ENCODE measurements at regions not wholly inside any gene's neighbourhood (a gene's known extent, or its start where the extent isn't known, plus 50 kb on each side); places are given as distances from the start of the nearest gene placed in this dataset.

DNA sequence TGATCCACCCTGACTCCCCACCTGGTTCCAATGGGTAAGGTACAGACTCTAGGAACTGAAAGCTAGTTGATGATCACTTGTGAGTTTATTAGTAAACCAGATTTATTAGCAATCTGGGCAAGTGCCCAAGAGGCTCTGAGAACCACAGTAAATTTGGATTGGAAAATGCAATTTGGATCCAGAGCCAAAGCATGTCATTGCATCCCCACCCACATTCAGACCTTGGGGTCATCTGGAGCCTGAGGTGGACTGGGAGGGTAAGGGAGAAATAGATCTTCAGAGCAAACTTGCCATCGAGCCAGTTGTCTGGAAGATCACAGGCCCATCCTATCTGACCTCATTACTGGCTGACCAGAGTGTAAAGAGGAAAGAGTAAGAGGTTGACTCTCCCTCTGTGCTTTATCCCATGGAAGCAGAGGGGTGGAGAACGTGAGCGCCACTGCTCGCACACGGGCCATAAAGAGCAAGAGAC lies 78.7 kb upstream of the RASGEF1B start:
- intact Hi-C loops (cut with DNase I): no loop called here

GRCh38 chr4:81549984-81550383 lies 78.3 kb upstream of the RASGEF1B start:
- DNase-seq (peak; percentile 46), ATAC-seq (ENCODE audit: poor library complexity) (peak; percentile 68)
- intact Hi-C loops (cut with DNase I): no loop called here

More for the DNA sequence above, 78.7 kb upstream of the RASGEF1B start:
- ATAC-seq (ENCODE audit: poor library complexity) (peak; percentile 74), DNase-seq (no peak)

DNA sequence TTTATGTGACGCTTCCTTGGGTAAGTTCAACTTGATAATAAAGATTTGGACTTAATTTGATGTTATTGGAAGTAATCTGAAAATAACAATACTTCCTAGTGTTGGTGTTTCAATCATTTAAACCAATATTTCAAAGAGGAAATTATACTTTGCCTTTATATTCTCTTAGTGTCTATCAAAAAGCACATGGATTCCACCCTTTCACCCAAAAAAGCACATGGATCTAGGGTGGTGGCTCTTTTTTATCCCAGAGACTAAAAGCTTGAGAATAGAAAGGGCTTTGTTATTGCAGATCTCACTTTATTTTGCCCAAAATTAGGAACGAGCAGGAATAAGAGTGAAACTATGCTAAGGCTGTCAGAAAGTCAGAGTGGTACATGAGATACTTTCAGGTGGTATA lies 75.1 kb upstream of the RASGEF1B start:
- no peak for DNase-seq
- ATAC-seq (ENCODE audit: poor library complexity): no peak
- intact Hi-C loops (cut with DNase I): no loop called here

- intact Hi-C loops (cut with DNase I): no loop called here
- DNase-seq (no peak), ATAC-seq (ENCODE audit: poor library complexity) (no peak)
These were observed 69.6 kb upstream of the RASGEF1B start for GRCh38 chr4:81541161-81541945.

- ATAC-seq (ENCODE audit: poor library complexity): peak; percentile 34
- DNase-seq: no peak
- intact Hi-C loops (cut with DNase I): no loop called here
These were observed 67.2 kb upstream of the RASGEF1B start for GRCh38 chr4:81538716-81539427.

DNA sequence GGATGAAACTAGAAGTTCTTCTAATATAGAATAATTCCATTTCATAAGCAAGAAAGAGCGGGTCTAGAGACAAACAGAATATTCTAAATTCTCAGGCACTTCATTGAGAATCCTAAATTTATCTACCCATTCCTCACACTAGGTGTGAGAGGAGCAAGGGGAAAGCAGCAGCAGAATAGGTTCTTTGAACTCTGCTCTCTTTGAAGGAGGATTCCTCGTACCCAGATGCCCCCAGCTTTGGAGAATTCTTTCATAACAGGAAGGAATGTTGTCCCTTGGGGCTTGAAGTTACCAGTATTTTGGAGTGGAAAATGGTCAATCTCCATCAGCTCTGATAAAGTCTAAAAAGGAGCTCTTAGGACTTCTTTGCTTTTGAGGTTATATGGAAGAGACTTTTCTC lies 59.7 kb upstream of the RASGEF1B start:
- no peak for DNase-seq
- intact Hi-C loops (cut with DNase I): no loop called here
- ATAC-seq (ENCODE audit: poor library complexity): no peak

DNA sequence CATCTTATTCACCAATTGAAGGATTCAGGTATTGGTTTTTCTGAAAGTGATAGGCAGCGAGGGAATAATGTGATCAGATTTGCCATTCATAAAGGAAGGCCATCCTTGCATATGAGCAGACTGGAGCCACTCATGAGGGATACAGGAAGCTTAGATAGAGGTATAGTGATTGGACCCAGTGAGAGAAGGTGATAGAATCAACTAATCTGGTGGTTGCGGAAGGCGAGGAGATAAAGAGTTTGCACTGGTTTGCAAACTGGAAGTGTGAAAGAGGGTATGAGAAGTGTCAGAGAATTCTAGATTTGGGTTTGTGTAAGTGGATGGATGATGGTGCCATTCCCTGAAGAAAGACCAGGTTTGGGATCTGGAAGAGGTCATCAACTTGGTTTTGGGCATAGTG lies 57.3 kb upstream of the RASGEF1B start:
- no peak for ATAC-seq (ENCODE audit: poor library complexity)
- no peak for DNase-seq
- intact Hi-C loops (cut with DNase I): no loop called here

DNA sequence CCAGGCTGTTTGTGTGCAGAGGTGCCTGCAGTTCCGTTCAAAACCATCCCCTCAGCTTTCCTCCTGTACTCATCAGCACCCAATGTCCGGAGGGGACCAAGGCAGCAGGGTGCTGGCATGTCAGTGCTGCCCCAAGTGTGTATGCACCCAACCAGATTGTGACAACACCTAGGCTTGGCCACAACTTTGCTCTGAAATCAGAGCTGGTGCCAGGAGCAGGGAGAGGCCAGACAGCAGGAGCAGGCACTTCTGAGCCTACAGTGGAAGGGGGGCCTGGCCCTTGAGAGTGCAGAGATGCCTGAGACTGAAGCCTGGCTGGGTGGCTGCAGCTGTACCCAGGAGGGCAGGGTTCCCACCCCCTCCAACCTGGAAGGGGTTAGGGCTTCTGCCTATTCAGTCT lies 56.5 kb upstream of the RASGEF1B start:
- DNase-seq: no peak
- intact Hi-C loops (cut with DNase I): no loop called here
- ATAC-seq (ENCODE audit: poor library complexity): peak; percentile 56

- intact Hi-C loops (cut with DNase I): no loop called here
- ATAC-seq (ENCODE audit: poor library complexity): no peak
These were observed 56.0 kb upstream of the RASGEF1B start for GRCh38 chr4:81527709-81528108.

DNA sequence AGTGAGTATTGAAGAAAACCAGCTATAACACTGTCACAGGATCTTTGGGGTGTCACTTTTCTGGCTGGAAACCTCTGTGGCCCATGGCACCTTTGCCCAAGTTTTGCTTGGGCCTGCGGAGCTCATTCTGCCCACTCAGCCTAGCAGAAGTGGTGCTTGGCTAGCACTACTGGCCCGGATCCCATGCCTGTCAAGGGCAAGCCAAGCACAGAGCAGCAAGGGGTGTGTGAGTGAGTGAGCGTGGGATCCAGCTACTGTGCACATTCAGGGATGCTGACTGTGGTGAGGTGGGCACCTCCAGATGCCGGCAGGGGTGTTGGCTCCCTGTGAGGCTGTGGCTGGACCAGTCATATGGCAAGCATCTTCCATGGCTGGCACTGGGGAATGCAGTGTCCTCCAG lies 55.4 kb upstream of the RASGEF1B start:
- intact Hi-C loops (cut with DNase I): no loop called here
- DNase-seq: peak; percentile 80
- peak; percentile 98 for ATAC-seq (ENCODE audit: poor library complexity)

More at GRCh38 chr4:81527709-81528108, 56.0 kb upstream of the RASGEF1B start:
- DNase-seq: no peak

DNA sequence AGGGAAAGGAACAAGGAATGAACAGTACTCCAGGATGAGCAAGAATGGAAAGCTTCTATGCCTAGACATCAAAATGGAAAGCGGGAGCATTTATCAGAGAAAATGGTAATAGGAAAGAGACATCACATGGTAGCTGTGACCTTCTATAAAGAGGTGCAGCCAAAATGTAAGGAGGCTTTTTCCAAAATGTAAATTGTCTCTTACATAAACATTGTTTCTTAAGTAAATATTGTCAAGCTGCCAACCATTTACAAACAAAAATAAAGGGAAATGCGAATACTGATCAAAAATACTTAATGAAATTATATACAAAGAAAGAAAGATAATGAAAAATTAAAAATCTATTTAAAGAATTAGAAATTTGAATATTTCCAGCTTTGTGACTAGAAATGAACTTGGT lies 55.0 kb upstream of the RASGEF1B start:
- ATAC-seq (ENCODE audit: poor library complexity) (no peak), DNase-seq (no peak)
- intact Hi-C loops (cut with DNase I): no loop called here

- no peak for ATAC-seq (ENCODE audit: poor library complexity)
- intact Hi-C loops (cut with DNase I): no loop called here
- no peak for DNase-seq
These were observed 52.1 kb upstream of the RASGEF1B start for GRCh38 chr4:81523672-81524327.

DNA sequence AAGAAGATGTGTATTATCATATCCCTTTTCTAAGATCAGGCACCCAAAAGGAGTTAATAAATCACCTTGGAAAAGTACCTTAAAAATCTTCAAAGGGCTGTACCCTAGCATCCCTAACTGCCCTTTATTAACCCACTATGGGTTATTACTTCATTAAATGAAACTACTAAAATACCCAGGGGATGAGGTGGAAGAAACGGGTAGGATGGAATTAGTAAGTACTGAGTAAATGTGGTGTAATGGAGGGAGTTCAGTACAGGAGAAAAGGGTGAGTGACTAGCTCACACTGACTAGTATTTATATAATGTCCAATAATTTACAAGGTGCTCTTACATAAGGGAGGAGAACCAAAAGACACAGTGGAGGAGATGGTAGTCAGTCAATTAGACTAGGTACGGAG lies 51.0 kb upstream of the RASGEF1B start:
- intact Hi-C loops (cut with DNase I): no loop called here
- DNase-seq (no peak), ATAC-seq (ENCODE audit: poor library complexity) (no peak)

- intact Hi-C loops (cut with DNase I): no loop called here
- ATAC-seq (ENCODE audit: poor library complexity): no peak
- no peak for DNase-seq
These were observed 50.0 kb upstream of the RASGEF1B start for GRCh38 chr4:81521708-81522107.

Data from Right ventricle myocardium superior (tissue), 1 donor.